ENCODE measurements at regions not wholly inside any gene's neighbourhood (a gene's known extent, or its start where the extent isn't known, plus 50 kb on each side); places are given as distances from the start of the nearest gene placed in this dataset.

DNA sequence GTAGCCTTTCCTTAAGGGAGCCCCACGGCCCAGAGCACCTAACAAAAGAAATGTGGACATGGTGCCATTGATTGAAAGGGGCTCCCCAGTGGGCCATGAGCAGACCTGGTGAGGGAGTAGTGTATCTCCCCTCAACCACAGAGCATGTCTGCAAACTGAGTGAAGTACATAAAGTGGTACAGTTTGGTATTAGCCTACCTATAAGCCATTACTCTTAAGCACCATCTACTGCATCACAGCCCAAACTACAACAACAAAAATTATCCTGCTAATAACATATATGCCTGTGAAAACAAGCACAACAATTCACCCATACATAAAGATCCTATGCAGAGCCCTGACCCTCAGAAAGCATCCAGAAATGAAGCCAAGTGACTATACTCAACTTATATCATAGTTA, 407.8 kb downstream of the PTPRC start:
- no peak for TF ChIP-seq POLR2A (IDR thresholded peaks at IDR 0.05)
- TF ChIP-seq, protein P1, sequence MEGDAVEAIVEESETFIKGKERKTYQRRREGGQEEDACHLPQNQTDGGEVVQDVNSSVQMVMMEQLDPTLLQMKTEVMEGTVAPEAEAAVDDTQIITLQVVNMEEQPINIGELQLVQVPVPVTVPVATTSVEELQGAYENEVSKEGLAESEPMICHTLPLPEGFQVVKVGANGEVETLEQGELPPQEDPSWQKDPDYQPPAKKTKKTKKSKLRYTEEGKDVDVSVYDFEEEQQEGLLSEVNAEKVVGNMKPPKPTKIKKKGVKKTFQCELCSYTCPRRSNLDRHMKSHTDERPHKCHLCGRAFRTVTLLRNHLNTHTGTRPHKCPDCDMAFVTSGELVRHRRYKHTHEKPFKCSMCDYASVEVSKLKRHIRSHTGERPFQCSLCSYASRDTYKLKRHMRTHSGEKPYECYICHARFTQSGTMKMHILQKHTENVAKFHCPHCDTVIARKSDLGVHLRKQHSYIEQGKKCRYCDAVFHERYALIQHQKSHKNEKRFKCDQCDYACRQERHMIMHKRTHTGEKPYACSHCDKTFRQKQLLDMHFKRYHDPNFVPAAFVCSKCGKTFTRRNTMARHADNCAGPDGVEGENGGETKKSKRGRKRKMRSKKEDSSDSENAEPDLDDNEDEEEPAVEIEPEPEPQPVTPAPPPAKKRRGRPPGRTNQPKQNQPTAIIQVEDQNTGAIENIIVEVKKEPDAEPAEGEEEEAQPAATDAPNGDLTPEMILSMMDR (IDR thresholded peaks at IDR 0.05), result no peak

All from suprapubic skin (tissue), 3 donors.